ENCODE measurements at regions not wholly inside any gene's neighbourhood (a gene's known extent, or its start where the extent isn't known, plus 50 kb on each side); places are given as distances from the start of the nearest gene placed in this dataset.

GRCh38 chr5:126311766-126312165, 111.4 kb upstream of the GRAMD2B start:
- DNase-seq, result no peak

- DNase-seq, result no peak
These were observed 107.9 kb upstream of the GRAMD2B start for GRCh38 chr5:126315341-126315740.

GRCh38 chr5:126332326-126332725, 90.9 kb upstream of the GRAMD2B start:
- DNase-seq, result no peak

- DNase-seq, result peak; percentile 58 to 68
These were observed 88.4 kb upstream of the GRAMD2B start for GRCh38 chr5:126334760-126335159.

GRCh38 chr5:126335886-126336285, 87.3 kb upstream of the GRAMD2B start:
- DNase-seq, result no peak

GRCh38 chr5:126338635-126339034, 84.6 kb upstream of the GRAMD2B start:
- DNase-seq, result no peak

GRCh38 chr5:126339215-126339805, 83.9 kb upstream of the GRAMD2B start:
- peak; percentile 26 to 57 for DNase-seq

- no peak for DNase-seq
These were observed 81.1 kb upstream of the GRAMD2B start for GRCh38 chr5:126341906-126342630.

- DNase-seq, result no peak
These were observed 74.2 kb upstream of the GRAMD2B start for GRCh38 chr5:126348855-126349635.

- DNase-seq, result no peak
These were observed 72.1 kb upstream of the GRAMD2B start for GRCh38 chr5:126351153-126351552.

- peak; percentile 8 to 9 for DNase-seq
These were observed 69.0 kb upstream of the GRAMD2B start for GRCh38 chr5:126354012-126354857.

GRCh38 chr5:126354858-126355731, 68.1 kb upstream of the GRAMD2B start:
- DNase-seq, result no peak

- DNase-seq, result no peak
These were observed 67.3 kb upstream of the GRAMD2B start for GRCh38 chr5:126355940-126356339.

- no peak for DNase-seq
These were observed 65.4 kb upstream of the GRAMD2B start for GRCh38 chr5:126357585-126358342.

GRCh38 chr5:126358525-126358924, 64.7 kb upstream of the GRAMD2B start:
- DNase-seq, result no peak

- DNase-seq, result no peak
These were observed 63.3 kb upstream of the GRAMD2B start for GRCh38 chr5:126359884-126360283.

GRCh38 chr5:126360467-126360866, 62.7 kb upstream of the GRAMD2B start:
- no peak for DNase-seq

- DNase-seq, result no peak
These were observed 59.6 kb upstream of the GRAMD2B start for GRCh38 chr5:126363658-126364057.

GRCh38 chr5:126364206-126364902, 58.9 kb upstream of the GRAMD2B start:
- DNase-seq, result no peak

- DNase-seq, result no peak
These were observed 57.6 kb upstream of the GRAMD2B start for GRCh38 chr5:126365446-126366198.
